ENCODE measurements at regions not wholly inside any gene's neighbourhood (a gene's known extent, or its start where the extent isn't known, plus 50 kb on each side); places are given as distances from the start of the nearest gene placed in this dataset.

DNA sequence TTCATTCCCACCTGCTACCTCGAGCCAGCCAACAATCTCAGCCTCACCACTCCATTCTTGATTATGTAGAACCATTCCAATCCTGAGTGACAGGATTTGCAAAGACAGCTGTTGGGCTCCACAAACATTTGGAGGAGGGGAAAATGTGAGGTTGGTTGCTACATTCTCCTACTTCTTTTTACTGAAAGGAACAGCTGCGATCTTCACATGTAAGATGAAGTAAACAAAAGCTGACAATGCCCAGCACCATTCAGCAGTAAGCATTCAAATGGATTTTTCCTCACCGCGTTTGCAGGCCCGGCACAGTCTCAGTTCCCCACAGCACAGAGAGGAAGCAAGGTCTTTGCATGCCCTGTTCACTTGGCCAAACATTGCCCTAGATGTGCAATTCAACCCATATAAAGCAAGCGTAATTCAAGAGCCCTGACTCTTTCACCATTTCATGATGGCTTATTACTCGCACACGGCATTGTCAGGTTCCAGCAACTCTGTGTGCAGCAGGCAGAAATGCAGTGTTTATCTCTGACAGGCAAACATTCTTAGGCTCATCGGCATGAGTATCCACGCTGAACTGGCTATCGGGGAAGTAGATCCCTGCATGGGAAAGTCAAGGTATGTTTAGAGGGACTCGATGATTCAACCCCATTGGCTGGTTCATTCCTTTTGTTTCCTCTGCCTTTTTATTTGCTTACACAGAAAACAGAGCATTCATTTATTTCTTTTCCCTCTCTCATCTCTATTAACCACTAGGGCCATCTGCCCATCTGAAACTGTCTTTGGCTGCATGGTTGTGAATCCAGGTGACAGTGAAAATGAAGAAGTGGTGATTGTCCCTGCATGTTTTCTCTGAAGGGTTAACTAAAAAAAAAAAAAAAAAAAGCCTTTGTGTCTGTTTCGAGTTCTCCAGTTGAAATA is 236.1 kb upstream of the PLEKHG7 start:
- no peak for DNase-seq (ENCODE audit: low read depth in 2 of 2)

DNA sequence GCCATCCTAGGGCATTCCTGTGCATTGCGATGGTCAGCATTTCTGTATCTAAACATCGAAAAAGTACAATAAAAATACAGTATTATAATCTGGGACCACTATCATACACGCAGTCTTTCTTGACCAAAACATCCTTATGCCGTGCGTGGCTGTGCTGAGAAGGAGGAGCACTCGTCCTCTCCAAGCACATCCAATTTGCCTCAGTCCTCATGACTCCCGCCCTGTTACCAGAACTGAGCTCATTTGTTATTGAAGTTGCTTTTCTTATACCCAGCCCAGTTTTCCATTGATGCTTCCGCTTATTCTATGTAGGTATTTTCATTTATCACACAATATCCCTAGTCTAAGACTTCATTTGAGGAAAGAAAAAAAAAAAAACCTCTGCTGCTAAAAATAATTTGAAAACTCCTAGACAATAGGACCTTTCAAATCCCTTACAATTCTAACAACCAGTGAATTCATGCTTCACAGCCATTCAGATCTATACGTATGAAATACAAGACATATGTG is 236.9 kb upstream of the PLEKHG7 start:
- no peak for DNase-seq (ENCODE audit: low read depth in 2 of 2)

DNA sequence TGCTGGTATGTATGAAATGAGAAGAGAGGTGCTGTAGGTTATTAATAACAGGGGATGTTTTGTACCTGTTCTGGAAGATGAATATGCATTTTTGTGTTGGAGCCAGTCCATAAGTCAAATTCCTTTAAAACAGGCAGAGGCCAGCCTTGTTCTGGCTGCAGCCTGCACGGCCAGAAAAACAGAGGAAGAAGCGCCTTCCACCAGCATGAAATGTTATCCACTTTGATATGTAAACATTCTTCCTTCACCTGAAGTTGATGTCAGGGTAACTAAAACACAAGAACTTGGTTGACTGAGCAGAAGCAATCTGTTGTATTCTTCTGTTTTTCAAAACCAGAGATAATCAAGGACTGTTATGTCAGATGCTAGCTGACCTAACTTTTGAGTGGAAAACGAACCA is 237.9 kb upstream of the PLEKHG7 start:
- DNase-seq (ENCODE audit: low read depth in 2 of 2) = no peak

DNA sequence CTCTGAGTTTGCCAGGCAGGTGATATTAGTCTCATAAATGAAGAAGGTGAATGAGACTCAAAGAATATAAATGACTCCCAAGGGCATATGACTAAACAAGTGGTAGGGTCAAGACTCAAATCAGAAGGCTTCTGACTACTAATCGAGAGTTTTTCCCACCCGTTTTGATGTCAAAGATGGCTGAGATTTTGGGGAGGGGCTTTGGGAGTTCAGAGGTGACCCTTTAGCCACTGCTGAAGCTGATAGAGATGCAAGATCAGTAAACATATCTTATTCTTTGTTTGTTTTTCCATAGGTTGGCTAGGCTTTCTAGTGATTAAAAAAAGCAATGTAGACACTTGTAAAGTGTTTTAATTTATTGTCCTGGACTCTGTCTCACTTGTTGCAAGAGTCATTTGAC is 239.6 kb upstream of the PLEKHG7 start:
- no peak for DNase-seq (ENCODE audit: low read depth in 2 of 2)

DNA sequence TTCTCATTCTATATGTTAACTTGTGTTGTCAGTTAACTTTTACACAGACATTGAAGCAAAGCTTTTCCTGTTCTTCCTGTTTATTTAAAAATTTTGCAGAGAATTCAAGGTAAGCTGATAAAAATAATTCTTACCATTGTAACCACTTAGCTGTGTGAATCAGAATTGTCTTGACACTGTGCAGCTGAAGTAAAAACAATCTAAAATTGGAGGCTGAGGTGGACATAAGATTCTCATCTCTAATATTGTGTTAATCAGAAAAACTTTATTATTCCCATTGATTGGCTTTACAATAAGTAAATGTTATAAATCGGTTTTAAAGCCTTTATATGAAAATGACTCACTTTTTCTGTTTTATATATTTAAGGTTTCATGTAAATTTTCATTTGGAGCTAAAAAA is 240.3 kb upstream of the PLEKHG7 start:
- no peak for DNase-seq (ENCODE audit: low read depth in 2 of 2)

DNA sequence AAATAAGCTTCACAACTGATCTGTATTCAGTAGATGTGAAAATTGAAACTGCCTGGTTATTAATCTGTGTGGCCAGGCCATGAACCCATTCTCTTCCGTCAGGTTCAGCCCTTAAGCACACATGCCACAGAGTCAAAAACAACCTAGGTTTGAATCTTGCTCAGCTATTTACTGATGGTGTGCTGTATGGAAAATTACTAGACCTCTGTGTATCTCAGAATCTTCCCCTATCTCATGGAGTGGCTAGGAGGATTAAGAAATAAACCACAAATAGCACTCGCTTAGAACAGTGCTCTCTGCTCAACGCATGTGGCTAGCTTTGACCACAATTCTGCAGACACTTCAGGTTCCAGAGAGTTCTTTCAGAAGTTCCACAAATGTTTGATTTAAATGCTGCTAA is 240.7 kb upstream of the PLEKHG7 start:
- DNase-seq (ENCODE audit: low read depth in 2 of 2) = no peak

DNA sequence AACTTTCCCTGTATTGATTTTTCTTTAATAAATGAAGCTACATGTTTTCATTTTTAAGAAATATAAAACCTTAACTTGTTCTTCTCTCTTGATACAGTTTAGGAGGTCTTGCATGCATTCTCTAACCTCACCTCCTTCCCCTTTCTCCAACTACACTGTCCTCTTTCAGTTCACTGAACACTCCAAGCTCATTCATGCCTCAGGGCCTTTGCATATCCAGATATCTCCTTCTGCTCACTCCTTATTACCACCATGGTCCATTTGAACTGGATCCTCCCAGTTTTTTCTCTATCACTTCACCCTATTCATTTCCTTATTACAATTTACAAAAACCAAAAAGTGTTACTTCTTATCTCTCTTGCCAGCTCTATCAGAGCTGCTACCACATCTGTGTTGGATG is 242.9 kb upstream of the PLEKHG7 start:
- no peak for DNase-seq (ENCODE audit: low read depth in 2 of 2)

DNA sequence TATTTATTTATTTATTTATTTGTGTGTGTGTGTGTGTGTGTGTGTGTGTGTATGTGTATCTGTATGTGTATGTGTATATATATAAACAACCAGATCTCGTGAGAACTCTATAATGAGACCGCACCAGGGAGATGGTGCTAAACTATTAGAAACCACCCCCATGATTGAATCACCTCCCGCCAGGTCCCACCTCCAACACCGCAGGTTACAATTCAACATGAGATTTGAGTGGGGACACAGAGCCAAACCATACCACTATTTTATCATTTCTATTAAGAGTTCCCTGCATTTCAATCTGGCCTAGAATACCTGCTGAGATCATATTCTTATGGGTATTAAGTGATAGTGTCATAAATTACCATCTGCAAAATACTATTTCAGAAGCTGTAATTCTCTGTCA is 243.8 kb upstream of the PLEKHG7 start:
- DNase-seq (ENCODE audit: low read depth in 2 of 2) = no peak

DNA sequence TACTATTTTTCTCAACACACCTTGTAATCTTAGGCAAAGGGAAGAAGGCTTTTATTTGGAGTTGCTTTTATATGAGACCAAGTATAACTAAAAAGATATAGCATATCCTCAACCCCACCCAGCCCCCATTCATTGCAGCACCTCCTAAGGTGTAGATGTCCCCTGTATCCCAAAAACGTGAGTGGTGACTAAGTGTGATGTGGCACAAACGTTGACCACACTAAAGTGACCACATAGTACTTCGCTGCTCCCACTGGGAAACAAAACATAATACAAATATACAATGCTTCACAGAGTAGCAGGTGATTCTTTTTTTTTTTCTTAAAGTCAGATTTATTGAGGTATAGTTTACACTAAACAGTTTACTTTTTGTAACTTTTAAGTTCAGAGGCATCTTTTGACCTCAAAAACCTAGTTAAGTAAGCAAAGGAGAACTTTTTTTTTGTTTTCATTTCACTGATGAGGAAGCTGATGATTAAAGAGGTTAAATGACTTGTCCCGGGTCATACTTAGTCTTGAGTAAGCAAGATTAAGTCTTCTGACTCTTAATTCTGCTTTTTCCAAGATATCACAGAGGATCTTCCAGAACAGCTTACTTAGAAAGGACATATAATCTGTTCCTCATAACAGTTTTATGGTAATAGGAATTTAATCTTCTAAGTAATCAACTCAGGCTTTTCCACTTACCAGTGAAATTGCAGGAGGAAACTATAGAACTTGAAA is 245.2 kb upstream of the PLEKHG7 start:
- DNase-seq (ENCODE audit: low read depth in 2 of 2) = no peak

DNA sequence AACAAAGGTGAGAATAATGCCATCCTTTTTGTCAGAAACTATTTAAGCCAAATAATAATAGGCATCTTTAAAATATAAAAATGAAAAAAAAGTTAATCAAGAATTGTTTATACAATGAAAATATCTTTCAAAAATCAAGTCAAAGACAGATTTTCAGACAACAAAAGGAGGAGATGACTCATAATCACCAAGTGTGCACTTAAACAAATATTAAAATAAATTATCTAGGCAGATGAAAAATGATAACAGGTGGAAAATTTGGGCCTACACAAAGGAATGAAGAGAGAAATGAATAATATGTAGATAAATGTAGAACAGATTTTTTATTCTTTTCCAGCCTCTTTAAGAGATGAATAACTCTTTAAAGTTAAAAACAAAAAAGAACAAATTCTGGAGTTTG is 250.0 kb upstream of the PLEKHG7 start:
- DNase-seq (ENCODE audit: low read depth in 2 of 2) = no peak

DNA sequence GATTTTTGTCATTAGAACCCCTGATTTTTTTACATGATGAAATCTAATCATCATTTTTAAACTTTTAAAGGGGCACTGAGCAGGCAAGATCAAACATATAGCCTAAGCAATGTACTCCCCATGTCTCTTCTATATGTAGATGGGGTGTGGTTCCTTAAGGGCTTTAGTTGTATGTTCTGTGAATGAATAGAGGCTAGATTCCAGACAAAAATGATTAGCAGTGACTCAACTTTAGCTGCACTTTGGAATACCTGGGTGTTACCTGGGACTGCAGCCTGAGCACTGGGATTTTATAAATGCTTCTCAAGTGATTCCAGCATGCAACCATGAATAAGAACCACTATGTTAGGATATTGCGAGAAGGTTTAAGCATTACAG is 256.7 kb upstream of the PLEKHG7 start:
- no peak for DNase-seq (ENCODE audit: low read depth in 2 of 2)

DNA sequence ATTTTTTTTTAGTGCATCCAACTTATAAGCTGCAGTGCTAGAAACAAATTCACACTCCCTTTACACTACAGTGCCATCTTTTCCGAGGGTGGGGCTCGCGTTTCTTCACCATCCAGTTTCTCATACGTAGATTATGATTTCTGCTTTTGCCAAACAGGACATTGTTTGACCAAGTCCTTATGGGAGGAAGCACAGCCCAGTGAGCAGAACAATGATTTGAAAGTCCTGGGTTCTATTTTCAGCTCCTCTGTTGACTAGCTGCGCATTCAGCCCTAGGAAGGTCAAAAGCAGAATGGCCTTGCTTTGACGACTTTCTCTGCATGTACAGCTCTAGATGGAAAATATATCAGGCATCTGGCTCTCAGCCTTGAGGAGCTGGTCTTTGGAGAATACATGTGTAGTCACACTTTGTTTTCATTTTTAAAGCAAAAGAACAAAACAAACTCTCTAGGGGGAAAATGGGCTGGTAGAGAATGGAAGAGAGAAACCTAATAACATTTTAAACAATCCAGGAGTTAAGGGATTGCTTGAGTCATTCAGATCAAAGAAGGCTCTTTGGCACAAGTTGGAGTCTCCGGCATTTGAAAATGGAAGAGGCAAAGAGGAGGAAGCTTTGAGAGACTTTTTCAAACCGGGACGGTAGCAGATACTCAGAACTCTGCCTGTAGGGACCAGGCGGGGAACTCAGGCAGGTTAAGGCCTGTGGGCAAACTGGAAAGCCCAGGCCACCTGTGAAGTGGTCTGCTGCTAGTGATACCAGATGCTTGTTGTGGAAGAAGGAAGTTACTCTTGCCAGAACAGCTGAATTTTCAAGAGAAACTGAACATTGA is 257.3 kb upstream of the PLEKHG7 start:
- DNase-seq (ENCODE audit: low read depth in 2 of 2) = no peak

DNA sequence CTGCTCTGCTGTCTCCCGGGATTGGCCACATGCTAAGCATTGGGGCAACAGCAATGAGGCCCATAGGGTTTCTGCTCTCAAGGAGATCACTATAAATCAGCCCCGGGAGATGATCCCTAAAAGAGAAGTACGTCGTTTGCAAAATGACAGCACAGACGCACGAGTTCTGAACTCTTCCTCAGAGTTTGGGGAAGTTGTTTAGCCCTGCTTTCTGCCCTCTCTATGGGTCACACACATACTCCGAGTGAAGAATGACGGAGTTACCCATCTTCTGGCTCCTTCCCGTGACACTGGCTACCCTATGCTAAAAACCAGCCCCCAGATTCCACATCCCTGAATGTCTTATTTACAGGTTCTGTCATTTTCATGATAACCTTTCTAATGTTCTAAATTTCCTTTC is 258.0 kb upstream of the PLEKHG7 start:
- no peak for DNase-seq (ENCODE audit: low read depth in 2 of 2)

DNA sequence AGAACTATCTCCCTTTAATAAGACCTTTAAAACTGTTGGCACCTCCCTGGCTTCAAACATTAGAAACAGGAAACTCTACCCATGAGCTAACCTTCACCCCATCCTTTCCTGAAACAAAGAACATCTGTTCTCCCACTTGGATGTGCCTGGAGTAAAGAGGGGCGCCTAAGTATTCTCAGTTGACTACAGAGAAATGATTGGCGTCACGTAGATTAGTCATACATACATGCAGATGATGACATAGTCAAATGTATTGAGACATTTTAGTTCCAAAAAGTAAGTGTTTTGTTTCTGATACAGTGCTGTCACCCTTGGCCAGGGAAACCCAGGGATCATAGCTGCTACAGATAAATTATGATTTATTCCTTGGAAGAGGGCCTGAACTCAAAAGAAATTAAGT is 260.0 kb upstream of the PLEKHG7 start:
- no peak for DNase-seq (ENCODE audit: low read depth in 2 of 2)

DNA sequence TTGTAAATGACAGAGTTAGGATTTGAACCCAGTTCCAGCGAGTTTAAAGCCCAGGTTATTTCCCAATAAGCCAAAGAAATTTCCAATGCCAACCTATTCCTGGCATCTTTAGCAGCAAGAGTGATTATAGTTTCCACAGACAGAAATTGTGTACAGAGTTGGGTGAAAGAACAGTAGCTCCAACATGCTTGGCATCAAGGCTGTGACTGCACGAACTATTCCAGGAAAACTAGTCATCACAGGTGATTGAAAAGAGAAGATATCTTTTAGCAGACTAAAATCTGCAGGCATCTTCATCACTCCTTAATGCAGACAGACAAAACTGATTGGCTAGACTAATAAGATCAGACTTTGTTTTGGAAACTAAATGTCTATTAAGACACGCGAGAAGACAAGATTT is 262.7 kb upstream of the PLEKHG7 start:
- DNase-seq (ENCODE audit: low read depth in 2 of 2) = no peak

DNA sequence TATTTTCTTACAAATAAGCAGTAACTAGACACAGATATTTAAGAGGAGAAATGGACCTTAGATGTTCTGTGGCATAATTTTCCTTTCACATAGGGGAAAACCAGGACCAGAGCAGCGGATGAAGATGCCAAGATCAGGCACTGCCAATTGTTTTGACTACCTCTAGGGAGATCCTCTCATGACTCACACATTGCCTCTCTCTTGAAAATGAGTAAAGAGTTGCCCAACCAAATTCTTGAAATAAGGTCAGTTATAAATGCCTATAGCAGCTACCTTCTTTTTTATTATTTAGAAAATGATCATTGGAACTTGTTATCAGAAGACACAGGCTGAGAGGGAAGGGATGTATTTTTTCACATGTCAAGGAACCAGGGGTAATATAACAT is 263.4 kb upstream of the PLEKHG7 start:
- DNase-seq (ENCODE audit: low read depth in 2 of 2) = no peak

DNA sequence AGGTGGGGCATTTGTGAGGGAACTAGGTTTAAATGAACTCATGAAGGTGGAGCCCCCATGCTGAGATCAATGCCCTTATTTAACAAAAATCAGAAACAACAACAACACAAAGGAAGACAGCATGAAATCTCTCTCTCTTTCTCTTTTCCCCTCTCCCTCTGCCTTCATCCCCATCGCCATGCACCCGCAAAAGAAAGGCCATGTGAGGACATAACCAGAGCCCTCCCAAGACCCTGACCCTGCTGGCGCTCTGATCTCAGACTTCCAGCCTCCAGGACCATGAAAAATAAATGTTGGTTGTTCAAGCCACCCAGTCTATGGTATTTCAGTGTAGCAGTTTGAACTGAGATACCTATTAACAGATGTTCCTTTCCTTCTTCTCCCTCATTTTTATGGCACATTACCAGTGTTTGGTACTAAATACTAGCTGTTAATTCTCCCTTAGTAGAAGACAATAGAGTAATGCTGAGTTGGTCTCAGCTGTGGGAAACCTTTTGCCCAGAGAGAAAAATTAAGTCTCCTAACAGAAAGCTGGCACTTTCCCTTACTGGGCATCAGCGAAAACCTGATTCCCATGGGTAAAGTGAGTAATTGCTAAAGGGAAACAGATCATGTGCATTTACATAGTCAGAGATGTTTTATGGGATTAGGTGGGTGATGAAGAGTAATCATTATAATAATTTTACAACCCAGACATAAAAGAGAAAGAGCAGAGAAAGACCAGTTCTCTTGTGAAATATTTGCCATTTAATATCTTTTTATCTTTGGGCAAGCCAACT is 264.0 kb upstream of the PLEKHG7 start:
- no peak for DNase-seq (ENCODE audit: low read depth in 2 of 2)

DNA sequence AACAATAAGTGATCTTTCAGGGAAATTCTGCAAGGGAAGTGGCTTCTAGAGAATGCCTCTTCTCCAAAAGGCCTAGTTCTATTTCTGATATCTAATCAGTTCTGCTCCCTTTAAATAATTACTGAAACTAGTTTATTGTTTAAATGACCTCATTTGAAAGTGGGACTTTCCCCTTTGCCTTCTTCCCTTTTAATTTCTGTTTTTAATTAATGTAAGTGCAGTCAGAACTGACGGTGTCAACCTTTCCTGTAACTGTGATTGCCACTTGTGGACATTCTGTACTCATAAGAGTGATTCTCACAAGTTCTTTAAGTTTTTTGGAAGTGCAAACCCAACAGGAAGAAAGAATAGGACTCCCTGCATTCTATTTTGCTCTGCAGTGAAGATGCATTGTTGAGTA is 265.3 kb upstream of the PLEKHG7 start:
- DNase-seq (ENCODE audit: low read depth in 2 of 2) = no peak

DNA sequence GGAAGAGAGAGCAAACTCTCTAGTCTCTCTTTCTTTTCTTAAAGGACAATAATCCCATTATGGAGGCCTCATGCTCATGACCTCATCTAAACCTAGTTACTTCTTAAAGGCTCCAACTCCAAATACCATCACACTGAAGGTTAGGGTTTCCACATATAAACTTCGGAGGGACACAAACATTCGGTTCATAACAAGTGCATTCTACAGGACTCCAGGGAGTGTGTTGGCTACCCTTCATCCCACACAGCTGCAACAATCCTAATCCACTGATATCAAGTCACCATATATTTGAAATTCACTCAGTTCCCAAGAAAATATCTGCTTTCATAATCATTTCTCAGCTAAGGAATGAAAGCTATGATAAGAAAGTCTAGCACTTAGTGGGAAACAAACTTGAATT is 265.9 kb upstream of the PLEKHG7 start:
- no peak for DNase-seq (ENCODE audit: low read depth in 2 of 2)

DNA sequence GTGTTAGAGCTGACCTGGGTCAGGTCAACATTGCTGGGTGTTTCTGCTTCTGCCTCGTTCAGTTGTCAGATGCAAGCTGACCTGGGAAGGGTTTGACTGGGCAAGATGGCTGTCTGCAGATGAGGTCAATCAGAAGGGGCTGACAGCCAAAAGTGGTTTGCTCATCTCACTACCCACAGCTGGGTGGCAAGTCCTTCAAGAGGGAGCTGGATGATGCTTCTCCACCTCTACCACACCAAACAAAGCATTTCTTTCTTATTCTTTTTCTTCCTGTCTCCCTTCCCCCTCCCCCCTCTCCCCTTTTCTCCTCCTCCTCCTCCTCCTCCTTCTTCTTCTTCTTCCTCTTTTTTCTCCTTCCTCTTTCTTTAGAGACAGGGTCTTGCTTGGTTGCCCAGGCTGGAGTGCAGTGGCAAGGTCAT is 268.2 kb upstream of the PLEKHG7 start:
- no peak for DNase-seq (ENCODE audit: low read depth in 2 of 2)

DNA sequence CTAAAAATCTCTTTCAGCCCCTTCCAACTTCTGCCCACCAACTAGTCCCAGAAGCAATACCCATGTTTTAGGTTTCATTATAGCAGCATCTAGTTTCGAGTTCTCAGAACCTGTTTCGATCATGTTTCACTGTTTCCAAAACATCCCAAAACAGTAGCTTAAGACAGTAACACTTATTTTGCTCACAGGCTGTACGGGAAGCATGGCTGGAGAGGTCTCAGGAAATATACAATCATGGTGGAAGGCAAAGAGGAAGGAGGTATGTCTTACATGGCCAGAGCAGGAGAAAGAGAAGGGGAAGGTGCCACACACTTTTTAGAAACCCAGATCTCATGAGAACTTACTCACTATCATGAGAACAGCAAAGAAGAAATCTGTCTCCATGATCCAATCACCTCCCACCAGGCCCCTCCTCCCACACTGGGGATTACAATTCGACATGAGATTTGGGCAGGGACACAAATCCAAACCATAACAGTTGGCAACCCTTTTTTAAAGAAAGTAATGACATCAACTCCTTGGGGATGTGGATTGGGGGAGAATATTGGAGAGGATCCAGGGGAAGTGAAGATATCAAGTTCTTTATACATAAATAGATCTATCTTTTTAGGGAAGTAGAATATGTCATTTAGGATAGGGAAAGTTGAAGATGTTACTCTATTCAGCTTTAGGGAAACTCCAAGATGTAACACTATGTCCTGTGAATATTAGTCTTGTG is 269.9 kb upstream of the PLEKHG7 start:
- no peak for DNase-seq (ENCODE audit: low read depth in 2 of 2)

All from activated CD4-positive, alpha-beta T cell treated with anti-CD3 and anti-CD28 coated beads for 24 hours (primary cell).